ENCODE measurements at regions not wholly inside any gene's neighbourhood (a gene's known extent, or its start where the extent isn't known, plus 50 kb on each side); places are given as distances from the start of the nearest gene placed in this dataset.

GRCh38 chr12:4147031-4147481, 126.5 kb upstream of the CCND2 start:
- Histone ChIP-seq H2AFZ (no peak overlapping the region), H3K9me3 (ENCODE audit: insufficient read depth, low read depth) (no peaks in the 10 kb centered on the region), H4K20me1 (ENCODE audit: insufficient read depth) (no peaks in the 10 kb centered on the region), H3K27ac (no peak overlapping the region), H3F3A (ENCODE audit: insufficient read depth, low read depth) (no peaks in the 10 kb centered on the region), H3K4me2 (no peak overlapping the region), H3K27me3 (ENCODE audit: insufficient read depth, low read depth) (peaks cover 85% of the 10 kb centered on the region), H3K36me3 (ENCODE audit: low read depth) (no peaks in the 10 kb centered on the region), H3K9me2 (ENCODE audit: insufficient read depth) (no peaks in the 10 kb centered on the region), H3K4me3 (no peak overlapping the region), H3K4me1 (replicated peaks; ENCODE audit: insufficient read depth) (no peaks in the 10 kb centered on the region), H3K79me2 (ENCODE audit: low read depth) (no peaks in the 10 kb centered on the region)
- CTCF ChIA-PET = no interaction called here
- no peak for DNase-seq
- intact Hi-C loops (cut with micrococcal nuclease; ENCODE audit: unreplicated experiment) = no loop called here
- TF ChIP-seq, protein P1, sequence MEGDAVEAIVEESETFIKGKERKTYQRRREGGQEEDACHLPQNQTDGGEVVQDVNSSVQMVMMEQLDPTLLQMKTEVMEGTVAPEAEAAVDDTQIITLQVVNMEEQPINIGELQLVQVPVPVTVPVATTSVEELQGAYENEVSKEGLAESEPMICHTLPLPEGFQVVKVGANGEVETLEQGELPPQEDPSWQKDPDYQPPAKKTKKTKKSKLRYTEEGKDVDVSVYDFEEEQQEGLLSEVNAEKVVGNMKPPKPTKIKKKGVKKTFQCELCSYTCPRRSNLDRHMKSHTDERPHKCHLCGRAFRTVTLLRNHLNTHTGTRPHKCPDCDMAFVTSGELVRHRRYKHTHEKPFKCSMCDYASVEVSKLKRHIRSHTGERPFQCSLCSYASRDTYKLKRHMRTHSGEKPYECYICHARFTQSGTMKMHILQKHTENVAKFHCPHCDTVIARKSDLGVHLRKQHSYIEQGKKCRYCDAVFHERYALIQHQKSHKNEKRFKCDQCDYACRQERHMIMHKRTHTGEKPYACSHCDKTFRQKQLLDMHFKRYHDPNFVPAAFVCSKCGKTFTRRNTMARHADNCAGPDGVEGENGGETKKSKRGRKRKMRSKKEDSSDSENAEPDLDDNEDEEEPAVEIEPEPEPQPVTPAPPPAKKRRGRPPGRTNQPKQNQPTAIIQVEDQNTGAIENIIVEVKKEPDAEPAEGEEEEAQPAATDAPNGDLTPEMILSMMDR (conservative IDR thresholded peaks at IDR 0.05) = no peak
- TF ChIP-seq EZH2 (IDR thresholded peaks at IDR 0.05; ENCODE audit: low read depth) = no peak
- POLR2A ChIA-PET (ENCODE audit: unreplicated experiment) = no interaction called here
- BruUV-seq (replicated peaks) = no TSS peak

DNA sequence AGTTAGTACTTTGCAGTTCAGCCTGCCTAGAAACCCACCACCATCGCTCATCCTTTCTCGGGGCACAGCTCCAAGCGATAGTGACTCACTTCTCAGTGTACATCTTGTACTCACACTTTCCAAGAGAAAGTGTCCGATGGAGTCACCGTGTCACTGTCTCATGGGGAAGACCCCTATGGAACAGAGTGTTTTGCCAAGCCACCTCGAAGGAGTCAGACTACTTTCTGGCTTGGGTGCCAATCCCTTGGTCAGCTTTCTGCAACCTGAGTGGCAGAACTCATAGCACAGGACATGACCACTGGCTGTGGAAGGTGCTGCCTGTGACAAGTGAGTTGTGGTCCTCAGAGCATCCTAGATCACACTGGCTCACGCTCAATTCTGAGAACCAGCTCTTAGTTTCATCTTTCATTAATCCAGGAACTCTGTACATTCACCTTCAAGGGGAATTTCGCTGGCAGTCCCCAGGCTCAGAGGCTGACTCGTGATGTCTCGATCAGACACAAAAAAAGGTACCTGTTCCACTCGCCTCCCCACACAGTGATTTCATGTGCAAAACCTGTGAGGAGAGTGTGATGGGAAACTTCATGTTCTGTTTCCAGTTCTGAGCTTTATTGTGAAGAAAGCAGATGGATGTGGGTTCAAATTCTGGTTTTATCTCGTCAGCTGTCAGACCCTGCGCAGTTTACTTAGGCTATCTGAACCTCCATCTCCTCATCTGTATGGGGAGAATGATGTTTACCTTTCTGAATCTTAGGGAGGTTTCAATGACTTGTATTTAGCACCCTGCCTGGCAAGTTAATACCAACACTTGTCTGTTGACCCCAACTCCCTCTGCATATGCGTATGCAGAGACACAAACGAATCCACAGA, 127.3 kb upstream of the CCND2 start:
- CTCF ChIA-PET = interaction anchor here (0.5 kb wide), 1 partner anchor 846 kb away, joined by 4 read pairs; no protein-coding TSS in a partner anchor
- TF ChIP-seq, protein P1 (conservative IDR thresholded peaks at IDR 0.05) = no peak
- no peak for TF ChIP-seq EZH2 (IDR thresholded peaks at IDR 0.05; ENCODE audit: low read depth)
- H3K27ac ChIP-seq = no peak overlapping the region

GRCh38 chr12:4144676-4145075, 128.9 kb upstream of the CCND2 start:
- Histone ChIP-seq H3K4me1 (replicated peaks; ENCODE audit: insufficient read depth) (no peaks in the 10 kb centered on the region), H2AFZ (no peak overlapping the region), H3K9me2 (ENCODE audit: insufficient read depth) (no peaks in the 10 kb centered on the region), H3K27me3 (ENCODE audit: insufficient read depth, low read depth) (peaks cover 64% of the 10 kb centered on the region), H3K79me2 (ENCODE audit: low read depth) (no peaks in the 10 kb centered on the region), H4K20me1 (ENCODE audit: insufficient read depth) (no peaks in the 10 kb centered on the region), H3K4me2 (no peak overlapping the region), H3K9me3 (ENCODE audit: insufficient read depth, low read depth) (no peaks in the 10 kb centered on the region), H3K36me3 (ENCODE audit: low read depth) (no peaks in the 10 kb centered on the region), H3K4me3 (no peak overlapping the region), H3F3A (ENCODE audit: insufficient read depth, low read depth) (no peaks in the 10 kb centered on the region), H3K27ac (no peak overlapping the region)
- ChIA-PET CTCF (no interaction called here), POLR2A (ENCODE audit: unreplicated experiment) (no interaction called here)
- intact Hi-C loops (cut with micrococcal nuclease; ENCODE audit: unreplicated experiment) = no loop called here
- TF ChIP-seq EZH2 (IDR thresholded peaks at IDR 0.05; ENCODE audit: low read depth) = no peak
- TF ChIP-seq, protein P1 (conservative IDR thresholded peaks at IDR 0.05) = no peak
- DNase-seq = no peak
- no TSS peak for BruUV-seq (replicated peaks)

More for the DNA sequence above, 127.3 kb upstream of the CCND2 start:
- no peak for DNase-seq
- H3K27me3 ChIP-seq (ENCODE audit: insufficient read depth, low read depth) = peaks cover 77% of the 10 kb centered on the region
- intact Hi-C loops (cut with micrococcal nuclease; ENCODE audit: unreplicated experiment) = no loop called here
- no TSS peak for BruUV-seq (replicated peaks)
- POLR2A ChIA-PET (ENCODE audit: unreplicated experiment) = no interaction called here
- no peaks in the 10 kb centered on the region for H3K4me1 ChIP-seq (replicated peaks; ENCODE audit: insufficient read depth)
- H3K4me3 ChIP-seq = no peak overlapping the region
- H3K9me3 ChIP-seq (ENCODE audit: insufficient read depth, low read depth) = no peaks in the 10 kb centered on the region
- no peak overlapping the region for H2AFZ ChIP-seq
- no peaks in the 10 kb centered on the region for H3F3A ChIP-seq (ENCODE audit: insufficient read depth, low read depth)
- no peak overlapping the region for H3K4me2 ChIP-seq
- no peaks in the 10 kb centered on the region for H3K79me2 ChIP-seq (ENCODE audit: low read depth)
- H4K20me1 ChIP-seq (ENCODE audit: insufficient read depth) = no peaks in the 10 kb centered on the region
- H3K9me2 ChIP-seq (ENCODE audit: insufficient read depth) = no peaks in the 10 kb centered on the region
- H3K36me3 ChIP-seq (ENCODE audit: low read depth) = no peaks in the 10 kb centered on the region

Measured in PC-9 (cell line).